OCI-LY3 (cell line): ENCODE measurements at regions not wholly inside any gene's neighbourhood (a gene's known extent, or its start where the extent isn't known, plus 50 kb on each side); places are given as distances from the start of the nearest gene placed in this dataset.

Experiments used
- H2AFZ ChIP-seq: fragments of 200-600, 300-600 bp; shearing (Covaris generic); 2 replicates; pipeline ENCODE4 v1.6.0; 2014; ENCODE audit warnings: antibody characterized with exemption, low read depth, low read length
- H3K27ac ChIP-seq: fragments of 200-600, 300-600 bp; sonication (generic); 2 replicates; pipeline ENCODE4 v1.5.1; 2014; ENCODE audit warnings: mild to moderate bottlenecking, low read length, moderate library complexity, mixed read lengths
- H3K27me3 ChIP-seq: fragments of 200-600, 300-600 bp; sonication (generic); 2 replicates; pipeline ENCODE4 v1.6.1; 2014; ENCODE audit warnings: low read depth, low read length, mixed read lengths
- H3K36me3 ChIP-seq: fragments of 200-600, 300-600 bp; sonication (generic); replicated peaks from 2 replicates; pipeline ENCODE3; 2014; ENCODE audit warnings: low read depth, low read length, mixed read lengths
- H3K4me1 ChIP-seq: fragments of 300-600, 200-600 bp; sonication (generic); 2 replicates; pipeline ENCODE4 v1.6.1; 2014; ENCODE audit warnings: low read length, mixed read lengths
- H3K4me2 ChIP-seq: fragments of 200-600, 300-600 bp; sonication (generic); 2 replicates; pipeline ENCODE4 v1.6.1; 2014; ENCODE audit warnings: low read length, mixed read lengths
- H3K4me3 ChIP-seq: fragments of 300-600, 200-600 bp; sonication (generic); 2 replicates; pipeline ENCODE4 v1.5.1; 2014; ENCODE audit warnings: antibody characterized with exemption, mild to moderate bottlenecking, low read length, moderate library complexity
- H3K79me2 ChIP-seq: fragments of 300-600, 200-600 bp; shearing (Covaris generic); 2 replicates; pipeline ENCODE4 v1.6.1; 2014; ENCODE audit warnings: mild to moderate bottlenecking, low read length, mixed read lengths
- H3K9ac ChIP-seq: fragments of 300-600, 200-600 bp; shearing (Covaris generic); 2 replicates; pipeline ENCODE4 v1.6.0; 2014; ENCODE audit warnings: mild to moderate bottlenecking, low read length, moderate library complexity
- H3K9me3 ChIP-seq: fragments of 200-600, 300-600 bp; shearing (Covaris generic); 2 replicates; pipeline ENCODE4 v1.6.1; 2014; ENCODE audit warnings: low read length, mixed read lengths; ENCODE audit not compliant: insufficient read depth
- H4K20me1 ChIP-seq: fragments of 200-600, 300-600 bp; sonication (generic); 2 replicates; pipeline ENCODE4 v1.6.1; 2016; ENCODE audit warnings: low read length, mixed read lengths; ENCODE audit not compliant: insufficient read depth
- CTCF ChIP-seq: fragments of 200-600, 300-600 bp; sonication (generic); IDR thresholded peaks from 2 replicates; pipeline ENCODE4 v1.5.1; 2014; ENCODE audit warnings: antibody characterized with exemption, low read length, low read depth
- EZH2phosphoT487 ChIP-seq: fragments of 200-600 bp; shearing (Covaris generic); IDR thresholded peaks from 2 replicates; pipeline ENCODE4 v1.6.1; 2018; ENCODE audit warnings: antibody characterized with exemption, mixed run types, low read depth

GRCh38 chr6:2381872-2382661, 136.7 kb upstream of the GMDS start:
- Histone ChIP-seq H3K79me2 (no peaks in the 10 kb centered on the region), H2AFZ (no peak overlapping the region), H3K4me3 (no peak overlapping the region), H3K4me1 (0 out of 2 replicates have a peak, but pooled peaks cover 5% of the 10 kb centered on the region), H3K27me3 (no peaks in the 10 kb centered on the region), H3K27ac (no peak overlapping the region), H3K9me3 (no peaks in the 10 kb centered on the region), H3K36me3 (no peaks in the 10 kb centered on the region), H3K4me2 (no peak overlapping the region), H4K20me1 (no peaks in the 10 kb centered on the region), H3K9ac (no peak overlapping the region)
- TF ChIP-seq CTCF (no peak), EZH2phosphoT487 (no peak)

GRCh38 chr6:2378891-2379652, 133.7 kb upstream of the GMDS start:
- Histone ChIP-seq H2AFZ (no peak overlapping the region), H3K4me2 (no peak overlapping the region), H3K27me3 (no peaks in the 10 kb centered on the region)

GRCh38 chr6:2378046-2378657, 132.7 kb upstream of the GMDS start:
- 0 out of 2 replicates have a peak, but pooled peaks cover 5% of the 10 kb centered on the region for H3K4me1 ChIP-seq
- H2AFZ ChIP-seq = no peak overlapping the region
- H3K9me3 ChIP-seq = no peaks in the 10 kb centered on the region
- no peaks in the 10 kb centered on the region for H3K27me3 ChIP-seq
- no peak for TF ChIP-seq EZH2phosphoT487
- TF ChIP-seq CTCF = no peak
- no peak overlapping the region for H3K4me3 ChIP-seq
- H3K4me2 ChIP-seq = no peak overlapping the region
- no peak overlapping the region for H3K27ac ChIP-seq
- H3K9ac ChIP-seq = no peak overlapping the region
- H4K20me1 ChIP-seq = no peaks in the 10 kb centered on the region
- no peaks in the 10 kb centered on the region for H3K79me2 ChIP-seq
- H3K36me3 ChIP-seq = no peaks in the 10 kb centered on the region

More at GRCh38 chr6:2378891-2379652, 133.7 kb upstream of the GMDS start:
- no peak for TF ChIP-seq CTCF
- TF ChIP-seq EZH2phosphoT487 = no peak
- Histone ChIP-seq H3K79me2 (no peaks in the 10 kb centered on the region), H3K4me1 (0 out of 2 replicates have a peak, but pooled peaks cover 5% of the 10 kb centered on the region), H3K27ac (no peak overlapping the region), H3K9ac (no peak overlapping the region), H4K20me1 (no peaks in the 10 kb centered on the region), H3K4me3 (no peak overlapping the region), H3K9me3 (no peaks in the 10 kb centered on the region), H3K36me3 (no peaks in the 10 kb centered on the region)
